Keratinocyte (primary cell): ENCODE measurements at regions not wholly inside any gene's neighbourhood (a gene's known extent, or its start where the extent isn't known, plus 50 kb on each side); places are given as distances from the start of the nearest gene placed in this dataset.

Experiments used
- CTCF ChIP-seq, 3 experiments: IDR thresholded peaks in 1 of 3; conservative IDR thresholded peaks in 1 of 3; optimal IDR thresholded peaks in 1 of 3; 2 replicates in 2 of 3; 3 replicates in 1 of 3; pipeline versions ENCODE3 to v1.5.1; 2011; ENCODE audit warnings: low read length in 3 of 3, mild to moderate bottlenecking in 3 of 3, moderate library complexity in 2 of 3, control low read depth in 1 of 3, inconsistent platforms in 1 of 3; ENCODE audit not compliant: insufficient read depth in 2 of 3; ENCODE audit errors: extremely low read depth in 1 of 3
- EZH2 ChIP-seq: IDR thresholded peaks from one replicate; pipeline ENCODE4 v1.6.1; 2012; ENCODE audit warnings: inconsistent platforms, mild to moderate bottlenecking, low read length, moderate library complexity

- TF ChIP-seq CTCF (optimal IDR thresholded peaks at IDR 0.05 in 1 of 3, IDR thresholded peaks at IDR 0.05 in 1 of 3, conservative IDR thresholded peaks at IDR 0.05 in 1 of 3; ENCODE audit: extremely low read depth in 1 of 3, insufficient read depth in 2 of 3, low read length in 3 of 3), result no peak
- no peak for TF ChIP-seq EZH2
Measured at GRCh38 chr2:104430359-104430740, 423.6 kb upstream of the POU3F3 start.
